ENCODE measurements at regions not wholly inside any gene's neighbourhood (a gene's known extent, or its start where the extent isn't known, plus 50 kb on each side); places are given as distances from the start of the nearest gene placed in this dataset.

DNA sequence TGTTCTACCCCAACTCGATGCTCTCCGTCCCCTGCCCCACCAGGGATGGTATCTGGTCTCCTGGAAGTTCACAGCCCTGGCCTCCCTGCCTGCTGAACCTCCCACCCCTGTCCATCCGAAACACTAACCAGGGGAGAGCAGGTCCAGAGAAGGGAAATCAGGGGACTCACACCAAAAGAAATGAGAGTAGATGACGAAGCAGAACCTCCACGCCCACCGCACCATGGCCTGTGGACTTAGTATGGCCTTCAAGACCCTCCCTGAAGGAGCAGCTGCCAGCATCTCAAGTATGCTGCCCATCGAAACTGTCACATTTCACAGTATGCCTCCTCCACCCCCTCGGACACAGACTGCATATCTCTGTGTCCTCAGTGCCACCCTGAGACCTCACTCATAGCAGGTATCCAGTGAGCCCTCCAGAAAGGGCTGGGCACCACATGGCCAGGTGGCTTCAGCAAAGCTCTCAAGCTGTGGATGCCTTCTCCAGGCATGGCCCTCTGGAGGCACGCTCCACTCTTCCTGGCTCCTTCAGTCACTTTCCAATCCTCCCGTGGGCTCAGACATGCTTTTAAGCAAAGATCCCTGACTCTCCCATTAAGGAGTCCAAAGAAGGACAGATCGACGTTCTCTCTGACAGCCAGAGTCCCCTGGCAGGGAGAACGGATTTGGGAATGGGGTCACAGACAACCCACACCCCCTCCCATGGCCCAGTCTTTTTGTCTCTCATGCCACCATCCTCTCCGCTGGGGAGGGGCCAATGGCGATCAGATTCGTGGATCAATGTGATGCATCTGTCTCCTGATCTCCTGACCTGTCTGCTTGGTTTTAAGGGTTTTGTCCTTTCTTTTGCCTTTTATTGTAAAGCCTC lies 158.4 kb downstream of the ANKRD60 start:
- TF ChIP-seq EZH2phosphoT487 (IDR thresholded peaks at IDR 0.05; ENCODE audit: borderline replicate concordance, low read length) (no peak), EZH2 (IDR thresholded peaks at IDR 0.05; ENCODE audit: low read length, unreplicated experiment) (no peak)
